Vagina (tissue), 2 donors: ENCODE measurements at regions not wholly inside any gene's neighbourhood (a gene's known extent, or its start where the extent isn't known, plus 50 kb on each side); places are given as distances from the start of the nearest gene placed in this dataset.

Experiments used
- CTCF ChIP-seq, 3 experiments: fragments of 450-650 bp in 2 of 3; fragments of 200-600 bp in 1 of 3; sonication (generic) in 1 of 3; IDR thresholded peaks; one replicate each; pipeline ENCODE4 v1.5.1; 2017 to 2019; ENCODE audit warnings: antibody characterized with exemption in 3 of 3, mild to moderate bottlenecking in 2 of 3, moderate library complexity in 2 of 3
- POLR2AphosphoS5 ChIP-seq, 2 donors: sonication (generic); formaldehyde crosslinking; IDR thresholded peaks; one replicate each; pipeline ENCODE4 v1.9.0; 2017; ENCODE audit warnings: antibody characterized with exemption in 2 of 2, mild to moderate bottlenecking in 2 of 2, low read depth in 1 of 2; ENCODE audit not compliant: insufficient read depth in 1 of 2

GRCh38 chr13:40175639-40176038, 490.8 kb downstream of the FOXO1 start:
- TF ChIP-seq CTCF (IDR thresholded peaks at IDR 0.05) (no peak), POLR2AphosphoS5 (IDR thresholded peaks at IDR 0.05; ENCODE audit: insufficient read depth in 1 of 2, low read depth in 1 of 2) (no peak)
